ENCODE measurements at regions not wholly inside any gene's neighbourhood (a gene's known extent, or its start where the extent isn't known, plus 50 kb on each side); places are given as distances from the start of the nearest gene placed in this dataset.

DNA sequence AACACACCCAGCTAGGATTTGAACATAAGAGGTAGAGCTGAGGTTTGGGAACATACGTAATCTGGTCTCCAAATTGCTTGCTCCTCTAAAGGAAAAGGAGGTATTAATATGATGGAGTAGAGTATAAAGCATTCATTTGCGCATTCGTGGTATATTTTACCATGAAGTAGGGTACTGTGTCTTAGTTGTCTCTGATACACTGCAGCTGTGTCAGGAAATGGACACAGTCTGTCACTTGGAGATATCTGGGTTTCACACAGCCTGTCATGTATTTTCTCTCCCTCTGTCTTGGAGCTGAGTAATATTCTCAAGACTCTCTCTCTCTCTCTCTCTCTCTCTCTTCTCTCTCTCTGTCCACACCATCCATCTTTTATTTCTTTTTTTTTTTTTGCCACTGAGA lies 274.8 kb upstream of the UGT8 start:
- Histone ChIP-seq H2AFZ (ENCODE audit: low read depth, low read length) (no peak overlapping the region), H3K9me2 (ENCODE audit: insufficient read depth, low read length) (no peaks in the 10 kb centered on the region), H3K36me3 (ENCODE audit: insufficient read depth, low read length) (no peaks in the 10 kb centered on the region), H3K4me2 (ENCODE audit: low read length) (no peak overlapping the region), H3K4me3 (ENCODE audit: low read length) (no peak overlapping the region), H3K27me3 (ENCODE audit: insufficient read depth, low read depth, low read length) (no peaks in the 10 kb centered on the region), H3K9ac (ENCODE audit: low read length) (no peak overlapping the region), H3K79me2 (replicated peaks; ENCODE audit: insufficient read depth, low read length) (no peaks in the 10 kb centered on the region), H3K9me3 (ENCODE audit: low read length) (no peaks in the 10 kb centered on the region), H4K20me1 (ENCODE audit: insufficient read depth) (no peaks in the 10 kb centered on the region), H3F3A (ENCODE audit: insufficient read depth, low read length, poor library complexity, severe bottlenecking) (no peaks in the 10 kb centered on the region), H3K27ac (ENCODE audit: low read length) (no peak overlapping the region)
- TF ChIP-seq POLR2AphosphoS5 (IDR thresholded peaks at IDR 0.05), result no peak
- TF ChIP-seq, protein P1, sequence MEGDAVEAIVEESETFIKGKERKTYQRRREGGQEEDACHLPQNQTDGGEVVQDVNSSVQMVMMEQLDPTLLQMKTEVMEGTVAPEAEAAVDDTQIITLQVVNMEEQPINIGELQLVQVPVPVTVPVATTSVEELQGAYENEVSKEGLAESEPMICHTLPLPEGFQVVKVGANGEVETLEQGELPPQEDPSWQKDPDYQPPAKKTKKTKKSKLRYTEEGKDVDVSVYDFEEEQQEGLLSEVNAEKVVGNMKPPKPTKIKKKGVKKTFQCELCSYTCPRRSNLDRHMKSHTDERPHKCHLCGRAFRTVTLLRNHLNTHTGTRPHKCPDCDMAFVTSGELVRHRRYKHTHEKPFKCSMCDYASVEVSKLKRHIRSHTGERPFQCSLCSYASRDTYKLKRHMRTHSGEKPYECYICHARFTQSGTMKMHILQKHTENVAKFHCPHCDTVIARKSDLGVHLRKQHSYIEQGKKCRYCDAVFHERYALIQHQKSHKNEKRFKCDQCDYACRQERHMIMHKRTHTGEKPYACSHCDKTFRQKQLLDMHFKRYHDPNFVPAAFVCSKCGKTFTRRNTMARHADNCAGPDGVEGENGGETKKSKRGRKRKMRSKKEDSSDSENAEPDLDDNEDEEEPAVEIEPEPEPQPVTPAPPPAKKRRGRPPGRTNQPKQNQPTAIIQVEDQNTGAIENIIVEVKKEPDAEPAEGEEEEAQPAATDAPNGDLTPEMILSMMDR (IDR thresholded peaks at IDR 0.05; ENCODE audit: poor library complexity, severe bottlenecking), result no peak
- no peak for TF ChIP-seq MXI1 (conservative IDR thresholded peaks at IDR 0.05; ENCODE audit: poor library complexity, severe bottlenecking)
- TF ChIP-seq TAF1 (IDR thresholded peaks at IDR 0.05; ENCODE audit: low read depth), result no peak
- TF ChIP-seq EP300 (conservative IDR thresholded peaks at IDR 0.05; ENCODE audit: poor library complexity, severe bottlenecking), result no peak
- no peak for TF ChIP-seq RAD21 (conservative IDR thresholded peaks at IDR 0.05)
- no peak for TF ChIP-seq EZH2 (IDR thresholded peaks at IDR 0.05; ENCODE audit: borderline replicate concordance, insufficient read depth, low read length, poor library complexity, severe bottlenecking)
- TF ChIP-seq, protein P2, sequence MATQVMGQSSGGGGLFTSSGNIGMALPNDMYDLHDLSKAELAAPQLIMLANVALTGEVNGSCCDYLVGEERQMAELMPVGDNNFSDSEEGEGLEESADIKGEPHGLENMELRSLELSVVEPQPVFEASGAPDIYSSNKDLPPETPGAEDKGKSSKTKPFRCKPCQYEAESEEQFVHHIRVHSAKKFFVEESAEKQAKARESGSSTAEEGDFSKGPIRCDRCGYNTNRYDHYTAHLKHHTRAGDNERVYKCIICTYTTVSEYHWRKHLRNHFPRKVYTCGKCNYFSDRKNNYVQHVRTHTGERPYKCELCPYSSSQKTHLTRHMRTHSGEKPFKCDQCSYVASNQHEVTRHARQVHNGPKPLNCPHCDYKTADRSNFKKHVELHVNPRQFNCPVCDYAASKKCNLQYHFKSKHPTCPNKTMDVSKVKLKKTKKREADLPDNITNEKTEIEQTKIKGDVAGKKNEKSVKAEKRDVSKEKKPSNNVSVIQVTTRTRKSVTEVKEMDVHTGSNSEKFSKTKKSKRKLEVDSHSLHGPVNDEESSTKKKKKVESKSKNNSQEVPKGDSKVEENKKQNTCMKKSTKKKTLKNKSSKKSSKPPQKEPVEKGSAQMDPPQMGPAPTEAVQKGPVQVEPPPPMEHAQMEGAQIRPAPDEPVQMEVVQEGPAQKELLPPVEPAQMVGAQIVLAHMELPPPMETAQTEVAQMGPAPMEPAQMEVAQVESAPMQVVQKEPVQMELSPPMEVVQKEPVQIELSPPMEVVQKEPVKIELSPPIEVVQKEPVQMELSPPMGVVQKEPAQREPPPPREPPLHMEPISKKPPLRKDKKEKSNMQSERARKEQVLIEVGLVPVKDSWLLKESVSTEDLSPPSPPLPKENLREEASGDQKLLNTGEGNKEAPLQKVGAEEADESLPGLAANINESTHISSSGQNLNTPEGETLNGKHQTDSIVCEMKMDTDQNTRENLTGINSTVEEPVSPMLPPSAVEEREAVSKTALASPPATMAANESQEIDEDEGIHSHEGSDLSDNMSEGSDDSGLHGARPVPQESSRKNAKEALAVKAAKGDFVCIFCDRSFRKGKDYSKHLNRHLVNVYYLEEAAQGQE (IDR thresholded peaks at IDR 0.05; ENCODE audit: borderline replicate concordance), result no peak
- TF ChIP-seq SMC3 (conservative IDR thresholded peaks at IDR 0.05; ENCODE audit: poor library complexity), result no peak

DNA sequence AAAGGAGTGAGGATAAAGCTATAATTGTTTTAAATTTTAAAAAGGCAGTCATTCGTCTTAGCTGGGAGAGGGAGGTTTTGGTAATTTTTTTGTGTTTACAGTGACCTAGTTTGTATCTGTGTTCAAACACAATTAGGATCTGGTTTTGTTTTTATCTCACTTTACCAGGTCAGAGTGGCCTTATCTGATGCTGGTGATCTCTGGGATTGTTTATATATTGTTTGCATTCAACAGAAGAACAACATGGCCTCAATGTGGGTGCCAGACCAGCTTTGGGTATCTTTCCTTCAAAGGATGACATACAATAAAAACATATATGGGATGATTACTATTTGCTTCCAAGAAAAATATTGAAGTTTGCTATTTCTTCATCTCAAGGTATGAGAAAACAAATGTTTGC lies 272.2 kb upstream of the UGT8 start:
- TF ChIP-seq, protein P2 (IDR thresholded peaks at IDR 0.05; ENCODE audit: borderline replicate concordance), result no peak
- TF ChIP-seq POLR2AphosphoS5 (IDR thresholded peaks at IDR 0.05) (no peak), SMC3 (conservative IDR thresholded peaks at IDR 0.05; ENCODE audit: poor library complexity) (no peak), RAD21 (conservative IDR thresholded peaks at IDR 0.05) (no peak), EZH2 (IDR thresholded peaks at IDR 0.05; ENCODE audit: borderline replicate concordance, insufficient read depth, low read length, poor library complexity, severe bottlenecking) (no peak), TAF1 (IDR thresholded peaks at IDR 0.05; ENCODE audit: low read depth) (no peak), EP300 (conservative IDR thresholded peaks at IDR 0.05; ENCODE audit: poor library complexity, severe bottlenecking) (no peak), MXI1 (conservative IDR thresholded peaks at IDR 0.05; ENCODE audit: poor library complexity, severe bottlenecking) (no peak)
- TF ChIP-seq, protein P1 (IDR thresholded peaks at IDR 0.05; ENCODE audit: poor library complexity, severe bottlenecking), result no peak
- no peaks in the 10 kb centered on the region for H3K9me3 ChIP-seq (ENCODE audit: low read length)
- H3K4me2 ChIP-seq (ENCODE audit: low read length), result no peak overlapping the region
- H3K36me3 ChIP-seq (ENCODE audit: insufficient read depth, low read length), result no peaks in the 10 kb centered on the region
- no peak overlapping the region for H3K9ac ChIP-seq (ENCODE audit: low read length)
- no peaks in the 10 kb centered on the region for H3K79me2 ChIP-seq (replicated peaks; ENCODE audit: insufficient read depth, low read length)
- H2AFZ ChIP-seq (ENCODE audit: low read depth, low read length), result no peak overlapping the region
- H3F3A ChIP-seq (ENCODE audit: insufficient read depth, low read length, poor library complexity, severe bottlenecking), result no peaks in the 10 kb centered on the region
- H3K27ac ChIP-seq (ENCODE audit: low read length), result no peak overlapping the region
- no peak overlapping the region for H3K4me3 ChIP-seq (ENCODE audit: low read length)
- H3K9me2 ChIP-seq (ENCODE audit: insufficient read depth, low read length), result no peaks in the 10 kb centered on the region
- no peaks in the 10 kb centered on the region for H3K27me3 ChIP-seq (ENCODE audit: insufficient read depth, low read depth, low read length)
- no peaks in the 10 kb centered on the region for H4K20me1 ChIP-seq (ENCODE audit: insufficient read depth)
